ENCODE measurements at regions not wholly inside any gene's neighbourhood (a gene's known extent, or its start where the extent isn't known, plus 50 kb on each side); places are given as distances from the start of the nearest gene placed in this dataset.

DNA sequence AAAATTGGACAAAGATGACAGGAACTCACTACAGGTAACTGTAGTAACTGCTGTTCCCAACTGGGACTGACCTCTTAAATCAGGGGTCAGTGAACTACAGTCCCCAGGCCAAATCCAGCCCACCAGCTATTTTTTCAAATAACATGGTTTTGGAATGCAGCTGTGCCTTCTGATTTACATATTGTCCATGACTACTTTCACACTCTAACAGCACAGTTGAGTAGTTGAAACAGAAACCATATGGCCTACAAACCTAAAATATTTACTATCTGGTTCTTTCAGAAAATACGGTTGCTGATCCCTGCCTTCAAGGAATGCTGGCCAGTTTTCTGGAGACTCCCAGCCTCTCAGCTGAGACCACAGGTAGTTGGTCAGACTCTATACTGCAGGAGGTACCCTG, 161.5 kb upstream of the PRNP start:
- Histone ChIP-seq H3K27ac (ENCODE audit: insufficient read depth, low read depth, low read length) (no peak overlapping the region), H4K20me1 (replicated peaks; ENCODE audit: control insufficient read depth, extremely low read depth, insufficient read depth, low read length) (no peaks in the 10 kb centered on the region), H3K27me3 (ENCODE audit: control insufficient read depth in 2 of 2, insufficient read depth in 2 of 2, low read length in 2 of 2) (peaks cover 0 to under 1% of the 10 kb centered on the region in 2 experiments), H3K9ac (replicated peaks; ENCODE audit: extremely low read depth, insufficient read depth, low read length) (no peak overlapping the region), H3K4me3 (replicated peaks in 1 of 3; ENCODE audit: insufficient read depth in 1 of 3, low read depth in 1 of 3, low read length in 3 of 3) (no peak overlapping the region), H3K4me2 (ENCODE audit: insufficient read depth, low read length) (no peak overlapping the region), H3K36me3 (ENCODE audit: control insufficient read depth in 2 of 2, extremely low read depth in 1 of 2, insufficient read depth in 2 of 2, low read length in 2 of 2) (no peaks in the 10 kb centered on the region), H3K9me3 (replicated peaks; ENCODE audit: control insufficient read depth, insufficient read depth, low read length) (no peaks in the 10 kb centered on the region), H3K9me1 (replicated peaks; ENCODE audit: control insufficient read depth, extremely low read depth, insufficient read depth, low read length) (no peaks in the 10 kb centered on the region), H3K79me2 (ENCODE audit: control insufficient read depth, insufficient read depth, low read length) (no peaks in the 10 kb centered on the region), H2AFZ (ENCODE audit: low read depth, low read length) (no peak overlapping the region), H3K4me1 (ENCODE audit: control insufficient read depth, extremely low read depth, insufficient read depth, low read length) (no peaks in the 10 kb centered on the region)
- no TSS peak for BruUV-seq (replicated peaks)
- CTCF ChIA-PET, result no interaction called here
- POLR2A ChIA-PET, result no interaction called here
- no peak for DNase-seq (ENCODE audit: low read depth, low spot score)
- TF ChIP-seq, protein P1, sequence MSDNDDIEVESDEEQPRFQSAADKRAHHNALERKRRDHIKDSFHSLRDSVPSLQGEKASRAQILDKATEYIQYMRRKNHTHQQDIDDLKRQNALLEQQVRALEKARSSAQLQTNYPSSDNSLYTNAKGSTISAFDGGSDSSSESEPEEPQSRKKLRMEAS (IDR thresholded peaks at IDR 0.05; ENCODE audit: insufficient read depth, insufficient read length), result no peak
- no peak for TF ChIP-seq FOS (IDR thresholded peaks at IDR 0.05; ENCODE audit: borderline replicate concordance, insufficient read depth, low read length)
- dilution Hi-C loops (cut with MboI; ENCODE audit: extremely low pct_ligation_motif_present, low sequenced_read_pairs) (no loop called here), intact Hi-C loops (cut with micrococcal nuclease) (no loop called here)
- FAIRE-seq, result no peak

DNA sequence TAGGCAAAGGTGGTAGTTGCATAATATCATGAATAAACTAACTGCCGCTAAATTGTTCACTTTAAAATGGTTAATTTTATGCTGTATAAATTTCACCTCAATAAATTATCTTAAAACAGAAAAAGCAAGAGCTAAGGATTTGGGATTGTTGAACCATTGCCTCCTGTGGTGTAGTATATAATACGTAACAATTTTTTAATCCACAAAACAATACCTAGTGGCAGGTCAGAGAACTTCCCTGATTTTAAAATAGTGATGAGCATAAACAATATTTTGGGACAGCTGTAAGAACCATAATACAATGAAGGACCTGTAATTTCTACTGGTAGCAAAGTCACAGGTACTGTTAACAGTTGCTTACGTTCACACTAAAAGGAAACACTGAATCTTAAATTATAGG, 161.9 kb upstream of the PRNP start:
- Histone ChIP-seq H3K79me2 (ENCODE audit: control insufficient read depth, insufficient read depth, low read length) (no peaks in the 10 kb centered on the region), H3K9me3 (replicated peaks; ENCODE audit: control insufficient read depth, insufficient read depth, low read length) (no peaks in the 10 kb centered on the region), H3K4me2 (ENCODE audit: insufficient read depth, low read length) (no peak overlapping the region), H3K4me3 (replicated peaks in 1 of 3; ENCODE audit: insufficient read depth in 1 of 3, low read depth in 1 of 3, low read length in 3 of 3) (no peak overlapping the region), H3K9me1 (replicated peaks; ENCODE audit: control insufficient read depth, extremely low read depth, insufficient read depth, low read length) (no peaks in the 10 kb centered on the region), H3K27me3 (ENCODE audit: control insufficient read depth in 2 of 2, insufficient read depth in 2 of 2, low read length in 2 of 2) (no peaks in the 10 kb centered on the region), H3K27ac (ENCODE audit: insufficient read depth, low read depth, low read length) (no peak overlapping the region), H3K4me1 (ENCODE audit: control insufficient read depth, extremely low read depth, insufficient read depth, low read length) (no peaks in the 10 kb centered on the region), H3K36me3 (ENCODE audit: control insufficient read depth in 2 of 2, extremely low read depth in 1 of 2, insufficient read depth in 2 of 2, low read length in 2 of 2) (no peaks in the 10 kb centered on the region), H3K9ac (replicated peaks; ENCODE audit: extremely low read depth, insufficient read depth, low read length) (no peak overlapping the region), H2AFZ (ENCODE audit: low read depth, low read length) (no peak overlapping the region), H4K20me1 (replicated peaks; ENCODE audit: control insufficient read depth, extremely low read depth, insufficient read depth, low read length) (no peaks in the 10 kb centered on the region)
- FAIRE-seq (no peak), DNase-seq (ENCODE audit: low read depth, low spot score) (no peak)
- ChIA-PET POLR2A (no interaction called here), CTCF (no interaction called here)
- BruUV-seq (replicated peaks), result no TSS peak
- dilution Hi-C loops (cut with MboI; ENCODE audit: extremely low pct_ligation_motif_present, low sequenced_read_pairs), result no loop called here
- TF ChIP-seq POLR2AphosphoS5 (IDR thresholded peaks at IDR 0.05; ENCODE audit: insufficient read depth, low read depth, low read length) (no peak), JUN (IDR thresholded peaks at IDR 0.05; ENCODE audit: borderline replicate concordance, insufficient read depth, insufficient read length, low read depth) (no peak), MYC (IDR thresholded peaks at IDR 0.05; ENCODE audit: low read depth, low read length) (no peak), EZH2 (IDR thresholded peaks at IDR 0.05; ENCODE audit: borderline replicate concordance, low read depth, low read length, severe bottlenecking) (no peak), POLR2A (IDR thresholded peaks at IDR 0.05; ENCODE audit: low read depth, low read length) (no peak), GATA2 (IDR thresholded peaks at IDR 0.05; ENCODE audit: insufficient read depth, insufficient read length, low read depth, low read length) (no peak), FOS (IDR thresholded peaks at IDR 0.05; ENCODE audit: borderline replicate concordance, insufficient read depth, low read length) (no peak)
- TF ChIP-seq, protein P2, sequence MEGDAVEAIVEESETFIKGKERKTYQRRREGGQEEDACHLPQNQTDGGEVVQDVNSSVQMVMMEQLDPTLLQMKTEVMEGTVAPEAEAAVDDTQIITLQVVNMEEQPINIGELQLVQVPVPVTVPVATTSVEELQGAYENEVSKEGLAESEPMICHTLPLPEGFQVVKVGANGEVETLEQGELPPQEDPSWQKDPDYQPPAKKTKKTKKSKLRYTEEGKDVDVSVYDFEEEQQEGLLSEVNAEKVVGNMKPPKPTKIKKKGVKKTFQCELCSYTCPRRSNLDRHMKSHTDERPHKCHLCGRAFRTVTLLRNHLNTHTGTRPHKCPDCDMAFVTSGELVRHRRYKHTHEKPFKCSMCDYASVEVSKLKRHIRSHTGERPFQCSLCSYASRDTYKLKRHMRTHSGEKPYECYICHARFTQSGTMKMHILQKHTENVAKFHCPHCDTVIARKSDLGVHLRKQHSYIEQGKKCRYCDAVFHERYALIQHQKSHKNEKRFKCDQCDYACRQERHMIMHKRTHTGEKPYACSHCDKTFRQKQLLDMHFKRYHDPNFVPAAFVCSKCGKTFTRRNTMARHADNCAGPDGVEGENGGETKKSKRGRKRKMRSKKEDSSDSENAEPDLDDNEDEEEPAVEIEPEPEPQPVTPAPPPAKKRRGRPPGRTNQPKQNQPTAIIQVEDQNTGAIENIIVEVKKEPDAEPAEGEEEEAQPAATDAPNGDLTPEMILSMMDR (IDR thresholded peaks at IDR 0.05; ENCODE audit: extremely low read depth in 1 of 2, insufficient read depth in 1 of 2, low read depth in 1 of 2, low read length in 2 of 2), result no peak
- TF ChIP-seq, protein P1 (IDR thresholded peaks at IDR 0.05; ENCODE audit: insufficient read depth, insufficient read length), result no peak
- intact Hi-C loops (cut with micrococcal nuclease), result no loop called here
